OCI-LY1 (cell line): ENCODE measurements at regions not wholly inside any gene's neighbourhood (a gene's known extent, or its start where the extent isn't known, plus 50 kb on each side); places are given as distances from the start of the nearest gene placed in this dataset.

ENCODE experiments used
- H2AFZ ChIP-seq: fragments of 200-600 bp; sonication (generic), shearing (Covaris generic); 2 replicates; pipeline ENCODE4 v1.6.0; 2014; ENCODE audit warnings: antibody characterized with exemption, mild to moderate bottlenecking, low read length
- H3F3A ChIP-seq: fragments of 200-600 bp; sonication (generic), shearing (Covaris generic); 2 replicates; pipeline ENCODE4 v1.6.0; 2014; ENCODE audit warnings: mild to moderate bottlenecking, antibody characterized with exemption, low read length, moderate library complexity; ENCODE audit not compliant: insufficient read depth
- H3K27ac ChIP-seq: fragments of 200-600 bp; sonication (generic); 2 replicates; pipeline ENCODE4 v1.5.1; 2014; ENCODE audit warnings: low read length, mixed run types, mild to moderate bottlenecking, low read depth; ENCODE audit not compliant: poor library complexity, severe bottlenecking
- H3K27me3 ChIP-seq: fragments of 200-600 bp; sonication (generic); 2 replicates; pipeline ENCODE4 v1.6.0; 2014; ENCODE audit warnings: antibody characterized with exemption, mild to moderate bottlenecking, low read length, moderate library complexity; ENCODE audit not compliant: insufficient read depth
- H3K36me3 ChIP-seq: fragments of 200-600 bp; sonication (generic); 2 replicates; pipeline ENCODE4 v1.6.1; 2014; ENCODE audit warnings: mild to moderate bottlenecking, antibody characterized with exemption, low read length, moderate library complexity, mixed read lengths; ENCODE audit not compliant: insufficient read depth
- H3K4me1 ChIP-seq: fragments of 200-600 bp; sonication (generic); 2 replicates; pipeline ENCODE4 v1.5.1; 2014; ENCODE audit warnings: mild to moderate bottlenecking, low read length, moderate library complexity; ENCODE audit not compliant: insufficient read depth, severe bottlenecking
- H3K4me2 ChIP-seq: fragments of 200-600 bp; sonication (generic), shearing (Covaris generic); 2 replicates; pipeline ENCODE4 v1.6.1; 2014; ENCODE audit warnings: low read length
- H3K4me3 ChIP-seq: fragments of 200-600 bp; sonication (generic); 2 replicates; pipeline ENCODE4 v1.5.1; 2014; ENCODE audit warnings: low read length, low read depth, mild to moderate bottlenecking, mixed read lengths; ENCODE audit not compliant: poor library complexity, severe bottlenecking
- H3K79me2 ChIP-seq: fragments of 200-600 bp; shearing (Covaris generic); 2 replicates; pipeline ENCODE4 v1.6.1; 2016; ENCODE audit warnings: mixed run types, low read length, mixed read lengths; ENCODE audit not compliant: insufficient read depth
- H3K9ac ChIP-seq: fragments of 200-600 bp; sonication (generic), shearing (Covaris generic); 2 replicates; pipeline ENCODE4 v1.6.1; 2014; ENCODE audit warnings: mild to moderate bottlenecking, low read length, mixed read lengths
- H3K9me2 ChIP-seq: fragments of 200-600 bp; sonication (generic), shearing (Covaris generic); 2 replicates; pipeline ENCODE4 v1.6.1; 2014; ENCODE audit warnings: low read depth, mild to moderate bottlenecking, low read length, mixed read lengths
- H3K9me3 ChIP-seq: fragments of 200-600 bp; shearing (Covaris generic); 2 replicates; pipeline ENCODE4 v1.6.1; 2014; ENCODE audit warnings: low read length, mixed read lengths
- H4K20me1 ChIP-seq: fragments of 200-600 bp; sonication (generic), shearing (Covaris generic); 2 replicates; pipeline ENCODE4 v1.6.0; 2016; ENCODE audit warnings: mild to moderate bottlenecking, low read length; ENCODE audit not compliant: insufficient read depth
- EZH2 ChIP-seq: fragments of 200-600 bp; sonication (generic), shearing (Covaris generic); IDR thresholded peaks from 2 replicates; pipeline ENCODE4 v1.8.0; 2017; ENCODE audit warnings: borderline replicate concordance, mixed run types, mild to moderate bottlenecking, antibody characterized with exemption, low read length, moderate library complexity, mixed read lengths
- TF ChIP-seq, protein P1 (sequence below): fragments of 200-600 bp; sonication (generic), shearing (Covaris generic); IDR thresholded peaks from 2 replicates; pipeline ENCODE4 v1.5.1; 2017; ENCODE audit warnings: mild to moderate bottlenecking, antibody characterized with exemption, low read length, moderate library complexity, mixed read lengths

DNA sequence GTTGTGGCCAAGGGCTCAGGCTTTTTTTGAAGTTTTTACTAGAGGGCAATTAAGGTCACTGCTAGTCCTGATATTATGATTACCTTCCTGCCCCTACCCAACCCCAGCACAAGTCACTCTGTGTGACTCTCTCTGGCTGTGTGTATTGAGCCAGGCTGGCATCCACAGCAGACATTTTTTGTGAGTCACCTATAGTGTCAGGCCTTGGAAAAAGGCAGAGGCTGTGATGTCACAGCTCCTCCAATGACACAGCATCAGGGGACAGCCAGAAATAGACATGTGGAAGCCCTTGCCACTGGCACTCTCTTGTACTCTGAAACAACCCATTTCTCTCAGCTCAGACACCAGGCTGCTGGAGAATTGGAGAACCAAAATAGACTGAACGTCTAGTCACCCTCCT lies 145.4 kb downstream of the NMUR2 start:
- H3K4me1 ChIP-seq, result no peaks in the 10 kb centered on the region
- H3F3A ChIP-seq, result no peaks in the 10 kb centered on the region
- no peaks in the 10 kb centered on the region for H3K79me2 ChIP-seq
- H3K9me2 ChIP-seq, result no peaks in the 10 kb centered on the region
- no peak overlapping the region for H3K9ac ChIP-seq
- H3K36me3 ChIP-seq, result no peaks in the 10 kb centered on the region
- TF ChIP-seq, protein P1, sequence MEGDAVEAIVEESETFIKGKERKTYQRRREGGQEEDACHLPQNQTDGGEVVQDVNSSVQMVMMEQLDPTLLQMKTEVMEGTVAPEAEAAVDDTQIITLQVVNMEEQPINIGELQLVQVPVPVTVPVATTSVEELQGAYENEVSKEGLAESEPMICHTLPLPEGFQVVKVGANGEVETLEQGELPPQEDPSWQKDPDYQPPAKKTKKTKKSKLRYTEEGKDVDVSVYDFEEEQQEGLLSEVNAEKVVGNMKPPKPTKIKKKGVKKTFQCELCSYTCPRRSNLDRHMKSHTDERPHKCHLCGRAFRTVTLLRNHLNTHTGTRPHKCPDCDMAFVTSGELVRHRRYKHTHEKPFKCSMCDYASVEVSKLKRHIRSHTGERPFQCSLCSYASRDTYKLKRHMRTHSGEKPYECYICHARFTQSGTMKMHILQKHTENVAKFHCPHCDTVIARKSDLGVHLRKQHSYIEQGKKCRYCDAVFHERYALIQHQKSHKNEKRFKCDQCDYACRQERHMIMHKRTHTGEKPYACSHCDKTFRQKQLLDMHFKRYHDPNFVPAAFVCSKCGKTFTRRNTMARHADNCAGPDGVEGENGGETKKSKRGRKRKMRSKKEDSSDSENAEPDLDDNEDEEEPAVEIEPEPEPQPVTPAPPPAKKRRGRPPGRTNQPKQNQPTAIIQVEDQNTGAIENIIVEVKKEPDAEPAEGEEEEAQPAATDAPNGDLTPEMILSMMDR, result no peak
- TF ChIP-seq EZH2, result no peak
- no peak overlapping the region for H3K4me2 ChIP-seq
- H3K9me3 ChIP-seq, result no peaks in the 10 kb centered on the region
- no peak overlapping the region for H3K27ac ChIP-seq
- no peak overlapping the region for H2AFZ ChIP-seq
- no peak overlapping the region for H3K4me3 ChIP-seq
- no peaks in the 10 kb centered on the region for H4K20me1 ChIP-seq
- H3K27me3 ChIP-seq, result no peaks in the 10 kb centered on the region

DNA sequence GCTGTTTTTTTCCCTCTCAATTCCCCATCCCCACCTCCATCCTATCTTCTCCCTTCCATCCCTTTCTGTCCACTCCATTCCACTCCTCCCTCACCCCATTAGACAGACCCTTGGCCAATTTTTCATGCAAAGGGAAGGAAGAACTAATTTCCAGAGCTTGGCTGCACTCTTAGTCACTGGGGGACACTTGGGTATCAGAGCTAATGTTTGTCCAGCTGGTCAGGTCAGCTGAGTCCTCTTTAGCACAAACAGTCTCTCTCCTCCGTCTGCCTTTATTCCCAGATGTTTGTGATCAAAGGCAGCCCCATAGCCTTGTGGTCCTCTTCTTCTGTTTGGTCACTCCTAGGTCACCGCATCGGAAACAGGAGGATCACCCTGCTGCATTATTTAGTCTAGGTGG lies 148.5 kb downstream of the NMUR2 start:
- Histone ChIP-seq H3K79me2 (no peaks in the 10 kb centered on the region), H3K4me1 (no peaks in the 10 kb centered on the region), H3K36me3 (no peaks in the 10 kb centered on the region), H2AFZ (no peak overlapping the region), H3K27me3 (no peaks in the 10 kb centered on the region), H3F3A (no peaks in the 10 kb centered on the region), H3K4me3 (no peak overlapping the region), H3K9me3 (no peaks in the 10 kb centered on the region), H3K27ac (no peak overlapping the region), H3K9me2 (no peaks in the 10 kb centered on the region), H3K9ac (no peak overlapping the region), H4K20me1 (no peaks in the 10 kb centered on the region), H3K4me2 (no peak overlapping the region)
- TF ChIP-seq EZH2, result no peak
- TF ChIP-seq, protein P1, result no peak

DNA sequence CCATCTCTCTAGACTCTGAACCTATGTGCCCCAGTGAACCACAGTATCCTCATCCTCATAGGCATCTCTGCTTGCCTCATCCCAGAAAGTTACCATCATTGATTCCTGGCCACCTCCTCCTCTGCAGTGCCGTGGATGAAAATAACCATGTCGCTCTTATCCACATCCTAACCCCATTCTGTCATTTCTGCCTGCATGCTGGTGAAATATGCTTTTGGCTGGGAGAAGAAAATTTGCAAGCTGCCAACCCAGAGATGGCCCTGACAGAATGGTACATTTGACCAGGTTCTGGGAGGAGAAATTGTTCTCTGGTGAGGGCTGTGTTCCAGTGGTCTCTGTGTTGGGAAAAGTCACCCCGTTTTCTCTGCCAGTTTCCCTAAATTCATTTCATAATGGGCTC lies 149.7 kb downstream of the NMUR2 start:
- Histone ChIP-seq H4K20me1 (no peaks in the 10 kb centered on the region), H3F3A (no peaks in the 10 kb centered on the region), H3K27ac (no peak overlapping the region), H3K79me2 (no peaks in the 10 kb centered on the region), H3K9me2 (no peaks in the 10 kb centered on the region), H3K4me3 (no peak overlapping the region), H3K36me3 (no peaks in the 10 kb centered on the region), H3K4me2 (no peak overlapping the region), H3K27me3 (no peaks in the 10 kb centered on the region), H2AFZ (no peak overlapping the region), H3K9ac (no peak overlapping the region), H3K9me3 (no peaks in the 10 kb centered on the region), H3K4me1 (no peaks in the 10 kb centered on the region)
- TF ChIP-seq, protein P1, result no peak
- no peak for TF ChIP-seq EZH2
